PC-9 (cell line): ENCODE measurements at regions not wholly inside any gene's neighbourhood (a gene's known extent, or its start where the extent isn't known, plus 50 kb on each side); places are given as distances from the start of the nearest gene placed in this dataset.

ENCODE experiments used
- BruUV-seq: library from RNA; stranded (reverse); fragments of 400-500 nt; replicated peaks from 2 replicates; lab custom pipeline; 2021; lab: Mats Ljungman, UMichigan
- CTCF ChIA-PET: fragments of 300-600 bp; sonication (Branson Sonifier 250); formaldehyde crosslinking; loops from one replicate; lab custom pipeline; 2022; ENCODE audit warnings: antibody characterized with exemption; lab: Charles Lee
- POLR2A ChIA-PET: fragments of 300-600 bp; sonication (Branson Sonifier 250); formaldehyde crosslinking; loops from one replicate; lab custom pipeline; 2022; ENCODE audit warnings: antibody characterized with exemption; ENCODE audit not compliant: unreplicated experiment; lab: Charles Lee
- DNase-seq, 2 experiments: peaks; one replicate each; pipeline versions ENCODE4 v3.0.0 to v3.0.0-alpha.2; 2015 to 2022; ENCODE audit warnings: mixed read lengths in 1 of 2
- H2AFZ ChIP-seq: fragments of 200-600 bp; sonication (generic); 2 replicates; pipeline ENCODE4 v1.8.1; 2017; ENCODE audit warnings: antibody characterized with exemption
- H3F3A ChIP-seq: fragments of 200-600 bp; sonication (generic); 2 replicates; pipeline ENCODE4 v1.8.1; 2017; ENCODE audit warnings: antibody characterized with exemption, mild to moderate bottlenecking, low read depth; ENCODE audit not compliant: insufficient read depth
- H3K27ac ChIP-seq: fragments of 200-600 bp; sonication (generic); 2 replicates; pipeline ENCODE4 v1.6.1; 2016; ENCODE audit warnings: mixed run types
- H3K27me3 ChIP-seq: fragments of 200-600 bp; sonication (generic); 2 replicates; pipeline ENCODE4 v1.6.1; 2016; ENCODE audit warnings: low read depth, mixed run types; ENCODE audit not compliant: insufficient read depth
- H3K36me3 ChIP-seq: fragments of 200-600 bp; sonication (generic); 2 replicates; pipeline ENCODE4 v1.6.1; 2016; ENCODE audit warnings: low read depth, mixed run types
- H3K4me1 ChIP-seq: fragments of 200-600 bp; sonication (generic); replicated peaks from 2 replicates; pipeline ENCODE4 v1.6.1; 2016; ENCODE audit warnings: mixed run types; ENCODE audit not compliant: insufficient read depth
- H3K4me2 ChIP-seq: fragments of 200-600 bp; sonication (generic); 2 replicates; pipeline ENCODE4 v1.6.1; 2017; ENCODE audit warnings: mixed run types
- H3K4me3 ChIP-seq: fragments of 200-600 bp; sonication (generic); 2 replicates; pipeline ENCODE4 v1.6.1; 2016; ENCODE audit warnings: mixed run types
- H3K79me2 ChIP-seq: fragments of 200-600 bp; sonication (generic); 2 replicates; pipeline ENCODE4 v1.6.1; 2017; ENCODE audit warnings: low read depth, mixed run types
- H3K9me2 ChIP-seq: fragments of 200-600 bp; sonication (generic); 2 replicates; pipeline ENCODE4 v1.8.1; 2017; ENCODE audit warnings: mild to moderate bottlenecking; ENCODE audit not compliant: insufficient read depth
- H3K9me3 ChIP-seq: fragments of 200-600 bp; sonication (generic); 2 replicates; pipeline ENCODE4 v1.8.1; 2016; ENCODE audit warnings: low read depth; ENCODE audit not compliant: insufficient read depth
- H4K20me1 ChIP-seq: fragments of 200-600 bp; sonication (generic); 2 replicates; pipeline ENCODE4 v1.8.1; 2017; ENCODE audit not compliant: insufficient read depth
- EZH2 ChIP-seq: fragments of 200-600 bp; sonication (generic); IDR thresholded peaks from 2 replicates; pipeline ENCODE4 v1.8.0; 2017; ENCODE audit warnings: antibody characterized with exemption, low read depth
- intact Hi-C: fragments of 100-400 bp; cut with micrococcal nuclease; formaldehyde crosslinking; loops from one replicate; pipeline ENCODE4 v1.10.0; 2022; ENCODE audit not compliant: unreplicated experiment
- TF ChIP-seq, protein P1 (sequence below): fragments of 200-600 bp; sonication (generic); conservative IDR thresholded peaks from 2 replicates; pipeline ENCODE4 v1.6.1; 2017; ENCODE audit warnings: mixed run types, antibody characterized with exemption, mild to moderate bottlenecking, moderate library complexity

DNA sequence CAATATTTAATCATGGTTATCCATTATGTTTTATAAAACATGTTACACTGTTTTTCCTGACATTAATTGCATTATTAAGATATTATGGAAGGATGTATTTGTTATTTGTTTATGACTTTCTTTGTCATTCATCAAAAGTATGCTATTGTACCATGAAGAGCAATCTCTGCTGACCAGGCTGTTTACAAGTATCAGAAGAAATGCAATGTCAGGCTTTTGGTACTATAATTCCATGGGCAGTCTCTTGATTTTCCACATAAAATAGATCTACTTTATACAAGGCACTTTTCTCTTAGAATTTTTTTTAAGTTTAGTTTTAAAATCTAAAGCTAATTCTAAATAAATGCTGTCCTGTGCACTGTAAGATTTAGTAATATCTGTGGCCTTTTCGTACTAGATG lies 196.6 kb downstream of the COX7C start:
- no peaks in the 10 kb centered on the region for H3K9me3 ChIP-seq
- H3K4me1 ChIP-seq = no peaks in the 10 kb centered on the region
- POLR2A ChIA-PET = interaction anchor here (0.6 kb wide), 1 partner anchor 14 kb away, joined by 5 read pairs; no protein-coding TSS in a partner anchor
- no peak overlapping the region for H3K27ac ChIP-seq
- no peaks in the 10 kb centered on the region for H3K36me3 ChIP-seq
- no peak for DNase-seq
- H3K9me2 ChIP-seq = no peaks in the 10 kb centered on the region
- H3K79me2 ChIP-seq = no peaks in the 10 kb centered on the region
- CTCF ChIA-PET = no interaction called here
- no peaks in the 10 kb centered on the region for H3K27me3 ChIP-seq
- TF ChIP-seq EZH2 = no peak
- TF ChIP-seq, protein P1, sequence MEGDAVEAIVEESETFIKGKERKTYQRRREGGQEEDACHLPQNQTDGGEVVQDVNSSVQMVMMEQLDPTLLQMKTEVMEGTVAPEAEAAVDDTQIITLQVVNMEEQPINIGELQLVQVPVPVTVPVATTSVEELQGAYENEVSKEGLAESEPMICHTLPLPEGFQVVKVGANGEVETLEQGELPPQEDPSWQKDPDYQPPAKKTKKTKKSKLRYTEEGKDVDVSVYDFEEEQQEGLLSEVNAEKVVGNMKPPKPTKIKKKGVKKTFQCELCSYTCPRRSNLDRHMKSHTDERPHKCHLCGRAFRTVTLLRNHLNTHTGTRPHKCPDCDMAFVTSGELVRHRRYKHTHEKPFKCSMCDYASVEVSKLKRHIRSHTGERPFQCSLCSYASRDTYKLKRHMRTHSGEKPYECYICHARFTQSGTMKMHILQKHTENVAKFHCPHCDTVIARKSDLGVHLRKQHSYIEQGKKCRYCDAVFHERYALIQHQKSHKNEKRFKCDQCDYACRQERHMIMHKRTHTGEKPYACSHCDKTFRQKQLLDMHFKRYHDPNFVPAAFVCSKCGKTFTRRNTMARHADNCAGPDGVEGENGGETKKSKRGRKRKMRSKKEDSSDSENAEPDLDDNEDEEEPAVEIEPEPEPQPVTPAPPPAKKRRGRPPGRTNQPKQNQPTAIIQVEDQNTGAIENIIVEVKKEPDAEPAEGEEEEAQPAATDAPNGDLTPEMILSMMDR = no peak
- intact Hi-C loops = no loop called here
- no peaks in the 10 kb centered on the region for H3F3A ChIP-seq
- no TSS peak for BruUV-seq
- no peak overlapping the region for H3K4me2 ChIP-seq
- H2AFZ ChIP-seq = no peak overlapping the region
- H3K4me3 ChIP-seq = no peak overlapping the region
- H4K20me1 ChIP-seq = no peaks in the 10 kb centered on the region

DNA sequence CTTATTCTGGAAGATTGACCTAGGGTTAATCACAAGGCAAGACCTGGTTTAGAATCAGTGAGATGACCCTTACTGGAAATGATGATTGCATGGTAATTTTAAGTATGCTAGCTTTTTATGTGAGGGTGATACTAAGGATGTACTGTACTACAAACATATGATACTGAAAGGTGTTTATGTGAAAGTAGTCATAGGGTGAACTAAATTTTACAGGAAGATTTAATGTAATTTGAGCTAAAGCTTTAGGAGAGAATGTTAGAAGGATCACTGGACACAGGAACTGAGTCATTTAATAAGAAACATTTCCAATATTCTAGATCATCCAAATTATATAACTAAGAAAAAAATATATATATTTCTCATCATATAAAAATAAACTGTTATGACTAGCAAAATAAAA lies 197.2 kb downstream of the COX7C start:
- Histone ChIP-seq H3K79me2 (no peaks in the 10 kb centered on the region), H2AFZ (no peak overlapping the region), H3K4me2 (no peak overlapping the region), H3F3A (no peaks in the 10 kb centered on the region), H3K36me3 (no peaks in the 10 kb centered on the region), H3K27me3 (no peaks in the 10 kb centered on the region), H3K9me2 (no peaks in the 10 kb centered on the region), H4K20me1 (no peaks in the 10 kb centered on the region), H3K27ac (no peak overlapping the region), H3K4me3 (no peak overlapping the region), H3K4me1 (no peaks in the 10 kb centered on the region), H3K9me3 (no peaks in the 10 kb centered on the region)
- no TSS peak for BruUV-seq
- ChIA-PET POLR2A (interaction anchor here (0.6 kb wide), 1 partner anchor 14 kb away, joined by 5 read pairs; no protein-coding TSS in a partner anchor), CTCF (no interaction called here)
- TF ChIP-seq, protein P1 = no peak
- no peak for TF ChIP-seq EZH2
- no peak for DNase-seq
- intact Hi-C loops = no loop called here

DNA sequence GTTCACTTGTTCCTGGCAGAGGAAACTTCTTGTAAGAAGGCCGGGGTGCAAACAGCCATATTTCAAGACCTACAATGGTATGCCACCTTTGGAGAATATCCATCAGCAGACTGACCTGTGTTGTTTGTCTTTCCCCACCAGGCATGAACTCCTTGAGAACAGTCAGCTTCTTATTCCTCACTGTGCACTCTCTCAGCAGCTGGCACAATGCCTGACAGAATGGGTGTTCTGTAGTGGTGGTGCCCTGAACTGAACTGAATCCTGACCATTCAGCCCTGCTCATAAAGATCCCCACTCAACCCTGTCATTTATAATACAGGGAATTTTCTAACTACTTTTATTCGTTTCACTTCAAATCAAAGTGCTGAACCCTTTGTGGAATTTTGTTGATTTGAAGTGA lies 206.9 kb downstream of the COX7C start:
- H3F3A ChIP-seq = no peaks in the 10 kb centered on the region
- intact Hi-C loops = no loop called here
- BruUV-seq = no TSS peak
- no peak for DNase-seq
- no peaks in the 10 kb centered on the region for H3K79me2 ChIP-seq
- H4K20me1 ChIP-seq = no peaks in the 10 kb centered on the region
- POLR2A ChIA-PET = no interaction called here
- CTCF ChIA-PET = no interaction called here
- H2AFZ ChIP-seq = no peak overlapping the region
- H3K4me3 ChIP-seq = no peak overlapping the region
- H3K36me3 ChIP-seq = no peaks in the 10 kb centered on the region
- H3K4me1 ChIP-seq = no peaks in the 10 kb centered on the region
- TF ChIP-seq, protein P1 = no peak
- no peak for TF ChIP-seq EZH2
- no peak overlapping the region for H3K27ac ChIP-seq
- no peaks in the 10 kb centered on the region for H3K9me3 ChIP-seq
- H3K9me2 ChIP-seq = no peaks in the 10 kb centered on the region
- H3K27me3 ChIP-seq = no peaks in the 10 kb centered on the region
- no peak overlapping the region for H3K4me2 ChIP-seq
